ENCODE measurements at regions not wholly inside any gene's neighbourhood (a gene's known extent, or its start where the extent isn't known, plus 50 kb on each side); places are given as distances from the start of the nearest gene placed in this dataset.

- DNase-seq: no peak
- Histone ChIP-seq H3K27me3 (no peaks in the 10 kb centered on the region), H3K4me1 (no peaks in the 10 kb centered on the region), H3K9me3 (peaks cover 0 to 5% (median 0%) of the 10 kb centered on the region in 3 donors), H3K36me3 (no peaks in the 10 kb centered on the region), H3K4me3 (no peak overlapping the region), H3K27ac (no peak overlapping the region)
- no peak for TF ChIP-seq CTCF (IDR thresholded peaks at IDR 0.05)
- intact Hi-C loops (cut with DNase I; ENCODE audit: low total_unique reads): loop anchor here (5.0 kb wide), 1 partner anchor 218 kb away; no protein-coding TSS in a partner anchor
These were observed 483.0 kb upstream of the ID4 start for GRCh38 chr6:19354181-19354580.

GRCh38 chr6:19356692-19357091, 480.5 kb upstream of the ID4 start:
- no peak for DNase-seq
- no peak overlapping the region for H3K4me3 ChIP-seq
- intact Hi-C loops (cut with DNase I; ENCODE audit: low total_unique reads): no loop called here

DNA sequence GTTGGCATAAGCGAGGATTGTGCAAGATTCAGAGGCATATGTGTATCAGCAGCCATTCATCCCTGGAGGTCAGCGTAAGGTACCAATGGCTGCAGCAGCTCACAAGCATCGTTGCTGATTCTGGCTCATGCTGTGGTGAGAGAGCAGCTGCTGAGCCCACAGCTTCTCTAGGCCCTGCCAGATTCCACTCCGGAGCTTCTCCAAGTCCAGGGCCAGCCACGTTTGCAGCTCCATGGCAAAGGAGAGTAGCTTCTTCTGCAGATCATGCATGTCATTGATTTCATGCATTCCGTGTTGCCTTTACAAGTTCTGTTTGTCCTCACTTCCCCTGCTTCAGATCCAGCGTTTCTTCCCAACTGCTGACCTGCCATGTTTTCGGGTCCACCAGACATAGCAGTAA, 474.8 kb upstream of the ID4 start:
- Histone ChIP-seq H3K4me1 (no peaks in the 10 kb centered on the region), H3K4me3 (no peak overlapping the region), H3K9me3 (no peaks in the 10 kb centered on the region), H3K36me3 (no peaks in the 10 kb centered on the region), H3K27ac (no peak overlapping the region), H3K27me3 (no peaks in the 10 kb centered on the region)
- TF ChIP-seq CTCF (IDR thresholded peaks at IDR 0.05): no peak
- intact Hi-C loops (cut with DNase I; ENCODE audit: low total_unique reads): no loop called here
- DNase-seq: no peak

More at GRCh38 chr6:19356692-19357091, 480.5 kb upstream of the ID4 start:
- no peak for TF ChIP-seq CTCF (IDR thresholded peaks at IDR 0.05)
- Histone ChIP-seq H3K4me1 (no peaks in the 10 kb centered on the region), H3K36me3 (no peaks in the 10 kb centered on the region), H3K9me3 (no peaks in the 10 kb centered on the region), H3K27me3 (no peaks in the 10 kb centered on the region), H3K27ac (no peak overlapping the region)

DNA sequence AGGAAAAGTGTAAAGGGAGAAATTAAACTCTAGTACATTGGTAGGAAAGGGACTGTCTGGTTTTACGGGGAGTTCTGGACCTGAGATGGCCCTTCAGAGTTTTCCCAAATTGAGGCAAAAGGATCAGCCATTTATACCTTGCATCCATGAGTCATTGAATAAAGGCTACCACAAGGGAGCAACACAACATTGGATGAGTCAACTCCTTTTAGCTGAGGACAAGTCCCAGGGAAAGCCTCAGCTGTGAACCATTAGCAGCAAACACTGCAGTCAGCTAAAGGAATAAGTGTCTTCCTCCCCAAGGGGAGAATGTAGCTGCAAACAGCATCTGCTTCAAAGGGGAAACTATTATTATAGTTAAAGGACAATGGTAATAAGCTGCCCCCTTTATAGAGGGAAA, 468.7 kb upstream of the ID4 start:
- H3K9me3 ChIP-seq: no peaks in the 10 kb centered on the region
- no peaks in the 10 kb centered on the region for H3K36me3 ChIP-seq
- no peaks in the 10 kb centered on the region for H3K27me3 ChIP-seq
- no peak for DNase-seq
- H3K27ac ChIP-seq: no peak overlapping the region
- no peaks in the 10 kb centered on the region for H3K4me1 ChIP-seq
- no peak for TF ChIP-seq CTCF (IDR thresholded peaks at IDR 0.05)
- intact Hi-C loops (cut with DNase I; ENCODE audit: low total_unique reads): no loop called here
- H3K4me3 ChIP-seq: no peak overlapping the region

DNA sequence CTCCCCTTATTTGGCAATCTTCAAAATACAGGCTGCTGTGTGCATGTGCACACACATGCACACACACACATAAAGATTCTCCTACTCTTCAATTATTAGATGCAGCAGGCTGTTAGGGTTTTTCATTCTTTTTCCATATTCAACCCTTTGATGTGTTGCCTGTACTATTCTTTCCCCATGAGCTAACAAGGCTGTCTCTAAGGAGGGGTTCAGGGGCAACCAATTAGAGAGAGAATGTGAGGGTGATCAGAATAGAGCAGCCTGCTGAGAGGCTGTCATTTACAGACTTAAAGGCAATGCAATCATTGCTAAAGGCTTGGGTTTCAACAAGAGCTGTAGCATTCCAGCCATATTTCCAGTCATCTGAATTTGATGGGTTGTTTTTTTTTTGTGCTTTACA, 467.4 kb upstream of the ID4 start:
- Histone ChIP-seq H3K27me3 (no peaks in the 10 kb centered on the region), H3K9me3 (no peaks in the 10 kb centered on the region), H3K36me3 (no peaks in the 10 kb centered on the region), H3K4me3 (no peak overlapping the region), H3K4me1 (no peaks in the 10 kb centered on the region), H3K27ac (no peak overlapping the region)
- no peak for TF ChIP-seq CTCF (IDR thresholded peaks at IDR 0.05)
- intact Hi-C loops (cut with DNase I; ENCODE audit: low total_unique reads): no loop called here
- no peak for DNase-seq

DNA sequence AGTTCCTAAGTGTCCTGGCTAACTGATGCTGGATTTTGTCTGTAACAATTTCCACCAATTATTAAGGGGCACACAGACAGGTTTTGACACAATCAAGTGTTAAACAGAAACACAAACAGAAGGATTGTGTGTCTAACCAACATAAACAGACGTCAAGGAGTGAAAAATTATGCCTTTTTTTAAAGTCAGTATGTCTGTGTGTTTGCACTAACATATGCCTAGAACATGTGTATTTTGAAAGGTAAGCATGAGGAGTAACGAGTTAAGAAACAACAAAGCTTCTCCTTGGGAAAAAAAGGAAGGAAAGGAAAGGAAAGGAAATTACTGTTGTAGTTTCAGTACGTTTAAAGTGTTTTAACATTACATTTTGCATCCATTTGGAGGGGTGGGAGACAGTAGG, 466.3 kb upstream of the ID4 start:
- Histone ChIP-seq H3K4me1 (no peaks in the 10 kb centered on the region), H3K9me3 (no peaks in the 10 kb centered on the region), H3K27ac (no peak overlapping the region), H3K4me3 (no peak overlapping the region), H3K36me3 (no peaks in the 10 kb centered on the region), H3K27me3 (no peaks in the 10 kb centered on the region)
- intact Hi-C loops (cut with DNase I; ENCODE audit: low total_unique reads): no loop called here
- no peak for DNase-seq
- TF ChIP-seq CTCF (IDR thresholded peaks at IDR 0.05): no peak

Measured in tibial artery (tissue), 4 donors.